A549 (cell line): ENCODE measurements at regions not wholly inside any gene's neighbourhood (a gene's known extent, or its start where the extent isn't known, plus 50 kb on each side); places are given as distances from the start of the nearest gene placed in this dataset.

Source experiments
- BCL3 ChIP-seq: fragments of >200 bp; sonication (Bioruptor Twin); formaldehyde crosslinking; IDR thresholded peaks from 3 replicates; pipeline ENCODE4 v1.6.1; 2016
- CBX2 ChIP-seq: fragments of 200-600 bp; sonication (generic); IDR thresholded peaks from 2 replicates; pipeline ENCODE4 v1.6.1; 2016; ENCODE audit warnings: low read depth, mild to moderate bottlenecking, borderline replicate concordance
- CEBPB ChIP-seq, 2 experiments: fragments of >200 bp in 1 of 2; sonication (Bioruptor Twin) in 1 of 2; formaldehyde crosslinking in 1 of 2; IDR thresholded peaks; 2 replicates each; pipeline ENCODE4 v1.6.1; 2012 to 2016
- CTCF ChIP-seq: fragments of >200 bp; sonication (Bioruptor Twin); formaldehyde crosslinking; IDR thresholded peaks from 3 replicates; pipeline ENCODE4 v1.5.1; 2016
- EHMT2 ChIP-seq: fragments of 200-600 bp; sonication (generic); IDR thresholded peaks from 2 replicates; pipeline ENCODE4 v1.6.1; 2016; ENCODE audit warnings: antibody characterized with exemption, low read depth, mild to moderate bottlenecking, moderate library complexity
- ELK1 ChIP-seq: fragments of 150-350 bp; IDR thresholded peaks from 2 replicates; pipeline ENCODE4 v1.6.1; 2014; ENCODE audit warnings: low read depth, mild to moderate bottlenecking, low read length
- EP300 ChIP-seq, 2 experiments: fragments of >200 bp; sonication (Bioruptor Twin); formaldehyde crosslinking; IDR thresholded peaks; 2 replicates in 1 of 2; 3 replicates in 1 of 2; pipeline ENCODE4 v1.6.1; 2016 to 2017
- ESRRA ChIP-seq: fragments of 150-350 bp; IDR thresholded peaks from 2 replicates; pipeline ENCODE4 v1.6.1; 2014; ENCODE audit warnings: mild to moderate bottlenecking, low read length, borderline replicate concordance
- JUNB ChIP-seq: fragments of >200 bp; sonication (Bioruptor Twin); formaldehyde crosslinking; IDR thresholded peaks from 2 replicates; pipeline ENCODE4 v1.6.1; 2016
- POLR2A ChIP-seq: IDR thresholded peaks from 2 replicates; pipeline ENCODE4 v1.6.1; 2012; ENCODE audit warnings: mild to moderate bottlenecking, low read length
- RFX5 ChIP-seq: fragments of 450-650 bp; IDR thresholded peaks from 2 replicates; pipeline ENCODE4 v1.7.1; 2014; ENCODE audit warnings: antibody characterized with exemption, mild to moderate bottlenecking, moderate library complexity

- TF ChIP-seq EP300 (IDR thresholded peaks at IDR 0.05) (no peak), POLR2A (no peak), CTCF (no peak), JUNB (no peak), EHMT2 (no peak), ESRRA (no peak), CBX2 (no peak), CEBPB (IDR thresholded peaks at IDR 0.05) (no peak), RFX5 (no peak), BCL3 (no peak), ELK1 (no peak)
Observed at GRCh38 chr2:121993682-121994081, 238.2 kb downstream of the TSN start.
